SIG-M5 treated with dmso at 0.1 percent for 504 hours (cell line): ENCODE measurements at regions not wholly inside any gene's neighbourhood (a gene's known extent, or its start where the extent isn't known, plus 50 kb on each side); places are given as distances from the start of the nearest gene placed in this dataset.

Source experiments
- DNase-seq: peaks from one replicate; lab custom pipeline; 2025; ENCODE audit not compliant: unreplicated experiment; lab: John Stamatoyannopoulos, UW

GRCh38 chr7:130927062-130927461, 193.1 kb upstream of the KLF14 start:
- no peak for DNase-seq

GRCh38 chr7:130927564-130927963, 193.6 kb upstream of the KLF14 start:
- no peak for DNase-seq

GRCh38 chr7:130929896-130930659, 196.1 kb upstream of the KLF14 start:
- DNase-seq = no peak

- DNase-seq = no peak
These were observed 196.7 kb upstream of the KLF14 start for GRCh38 chr7:130930681-130931080.

DNA sequence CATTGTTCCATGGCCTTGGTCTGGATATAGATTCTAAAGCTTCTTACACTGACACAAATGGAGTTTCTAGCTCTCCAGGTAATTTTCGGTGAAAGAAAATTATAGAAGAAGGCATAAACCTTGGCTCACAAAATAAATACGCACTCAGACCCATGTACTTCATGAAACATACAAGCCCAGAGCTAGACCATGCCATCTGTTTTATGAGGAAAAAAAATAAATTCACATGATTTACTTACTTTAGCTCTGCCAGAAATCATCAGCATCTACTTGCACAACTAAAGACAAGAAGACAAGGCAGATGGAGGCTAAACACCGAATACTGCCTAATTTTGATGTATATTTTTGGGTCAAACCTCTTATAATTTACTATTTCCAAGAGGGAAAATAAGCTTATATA, 197.4 kb upstream of the KLF14 start:
- DNase-seq = no peak

DNA sequence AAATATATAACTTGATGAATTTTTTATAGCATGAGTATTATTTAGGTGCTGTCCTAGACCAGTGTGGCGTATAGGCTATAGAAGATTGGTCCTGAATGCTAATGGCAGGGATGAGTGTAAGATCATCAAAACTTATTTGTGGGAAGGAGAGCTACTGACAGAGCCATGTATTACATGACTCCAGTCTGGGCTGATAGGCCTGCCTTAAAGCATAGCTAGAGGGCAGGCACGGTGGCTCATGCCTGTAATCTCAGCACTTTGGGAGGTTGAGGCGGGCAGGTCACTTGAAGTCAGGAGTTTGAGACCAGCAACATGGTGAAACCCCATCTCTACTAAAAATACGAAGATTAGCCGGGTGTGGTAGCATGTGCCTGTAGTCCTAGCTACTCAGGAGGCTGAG, 198.1 kb upstream of the KLF14 start:
- no peak for DNase-seq

DNA sequence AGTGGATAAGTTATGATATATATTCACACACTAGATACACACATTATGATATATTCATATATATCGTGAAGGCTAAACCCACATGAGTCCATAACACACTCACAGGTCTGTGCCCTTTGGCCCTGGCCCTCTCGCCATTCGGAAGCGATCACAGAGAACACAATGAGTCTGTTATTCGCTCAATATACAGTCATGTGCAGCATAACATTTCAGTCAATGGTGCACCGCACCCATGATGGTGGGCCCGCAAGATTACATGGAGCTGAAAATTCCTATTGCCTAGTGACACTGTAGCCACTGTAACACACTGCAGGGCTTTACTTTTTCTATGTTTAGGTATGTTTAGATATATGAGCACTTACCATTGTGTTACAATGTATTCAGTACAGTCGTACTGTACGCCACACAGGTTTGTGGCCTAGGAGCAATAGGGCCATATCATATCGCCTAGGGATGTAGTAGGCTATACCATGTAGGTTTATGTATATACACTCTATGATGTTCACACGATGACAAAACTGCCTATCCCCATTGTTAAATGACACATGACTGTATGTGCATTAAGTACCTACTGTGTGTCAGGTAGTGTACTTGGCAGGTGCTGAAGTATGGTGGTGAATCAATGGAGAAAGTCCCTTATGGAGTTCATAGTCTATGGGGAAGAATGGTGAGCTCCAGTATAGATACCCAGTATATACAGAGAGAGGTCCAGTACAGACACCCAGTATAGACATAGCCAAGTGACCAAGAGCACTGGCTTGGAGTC, 198.8 kb upstream of the KLF14 start:
- DNase-seq = no peak

- no peak for DNase-seq
These were observed 199.9 kb upstream of the KLF14 start for GRCh38 chr7:130933919-130934318.

GRCh38 chr7:130935564-130936157, 201.7 kb upstream of the KLF14 start:
- no peak for DNase-seq

GRCh38 chr7:130936202-130936931, 202.4 kb upstream of the KLF14 start:
- DNase-seq = no peak

DNA sequence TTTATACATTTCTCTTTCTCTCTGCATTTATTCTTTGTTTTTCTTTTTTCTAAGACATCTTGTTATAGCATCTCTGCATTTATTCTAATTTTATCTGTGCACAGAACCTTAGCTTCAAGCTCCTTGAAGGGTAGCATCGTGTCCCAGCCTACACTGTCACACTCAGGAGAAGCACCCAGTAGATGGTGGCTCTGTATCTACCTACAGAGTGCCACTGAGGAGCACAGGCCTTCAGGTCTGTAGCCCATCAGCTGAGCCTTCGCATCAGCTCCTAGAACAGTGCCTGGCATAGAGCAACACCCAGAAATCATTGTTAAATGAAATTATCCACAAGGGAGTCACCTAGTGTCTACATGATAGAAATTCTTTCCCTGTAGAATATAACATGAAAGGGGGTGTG, 203.0 kb upstream of the KLF14 start:
- no peak for DNase-seq

GRCh38 chr7:130937830-130938229, 203.8 kb upstream of the KLF14 start:
- DNase-seq = no peak

- no peak for DNase-seq
These were observed 204.7 kb upstream of the KLF14 start for GRCh38 chr7:130938661-130939060.

DNA sequence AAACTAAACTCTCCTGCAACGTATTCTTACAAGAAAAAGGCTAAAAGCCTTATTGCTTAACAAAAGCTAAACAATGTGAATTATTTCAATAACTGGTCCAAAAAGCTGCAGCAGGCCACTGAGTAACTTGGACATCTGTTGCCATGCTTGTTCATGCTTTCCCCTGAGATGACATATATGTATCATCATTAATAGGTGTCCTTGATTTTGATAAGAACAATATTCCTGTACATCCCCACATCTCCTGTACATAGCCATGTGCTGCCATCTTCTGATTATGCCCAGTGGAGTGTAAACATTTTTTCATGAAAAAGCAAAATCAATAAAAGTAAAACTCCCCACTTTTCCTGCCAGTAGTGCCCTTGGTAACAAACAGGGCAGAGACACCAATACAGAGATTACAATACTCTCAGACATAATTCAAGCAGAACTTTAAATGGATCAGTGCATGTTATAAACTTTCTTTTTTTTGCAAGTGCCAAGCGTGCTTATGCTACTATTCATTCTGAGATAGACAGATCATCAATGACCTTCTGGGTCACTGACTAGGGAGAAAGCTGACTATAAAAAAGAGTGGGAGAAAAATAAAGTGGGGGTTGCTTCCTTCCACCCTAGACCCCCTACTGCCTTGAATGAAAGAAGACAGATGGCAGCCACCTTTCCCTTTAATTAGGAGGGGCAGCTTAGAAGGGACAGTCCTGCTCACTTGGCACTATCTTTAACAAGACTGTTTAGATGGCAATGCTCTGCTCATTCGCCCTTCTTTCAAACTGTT, 205.5 kb upstream of the KLF14 start:
- no peak for DNase-seq

DNA sequence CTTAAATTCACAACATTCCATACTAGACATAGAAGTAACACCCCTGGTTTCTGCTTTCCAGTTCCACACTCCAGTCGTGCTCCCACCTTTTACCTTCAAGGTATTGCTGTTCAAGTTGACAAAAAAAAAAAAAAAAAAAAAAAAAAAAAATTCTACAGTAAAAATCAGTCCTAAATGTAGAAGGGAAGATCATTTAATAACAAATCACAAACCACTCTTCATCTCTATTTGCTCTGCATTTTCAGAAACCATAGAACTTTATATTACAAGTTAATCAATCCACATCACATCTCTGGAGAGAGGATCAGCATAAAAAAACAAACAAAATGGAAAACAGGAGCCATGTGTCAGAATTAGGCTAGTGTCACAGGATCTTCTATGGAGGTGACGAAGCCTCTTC, 206.3 kb upstream of the KLF14 start:
- no peak for DNase-seq

DNA sequence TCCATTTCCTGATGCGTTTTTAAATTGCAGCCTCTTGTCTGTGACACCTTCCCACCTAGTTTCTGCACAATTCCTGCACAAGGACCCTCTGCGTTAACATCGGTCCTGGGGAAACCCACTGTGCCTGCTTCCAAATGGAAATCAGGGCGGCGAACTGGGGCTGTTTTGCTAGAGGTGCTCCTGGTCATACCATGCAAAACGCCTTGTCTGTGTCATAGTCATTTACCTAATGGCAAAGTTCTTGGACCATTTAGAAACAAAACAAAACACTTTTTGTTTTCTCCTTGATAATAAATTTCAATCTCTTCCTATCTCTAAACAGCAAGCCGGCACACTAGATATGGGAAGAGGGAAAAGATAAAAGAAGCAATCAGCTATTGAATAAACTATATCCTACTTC, 206.9 kb upstream of the KLF14 start:
- no peak for DNase-seq

DNA sequence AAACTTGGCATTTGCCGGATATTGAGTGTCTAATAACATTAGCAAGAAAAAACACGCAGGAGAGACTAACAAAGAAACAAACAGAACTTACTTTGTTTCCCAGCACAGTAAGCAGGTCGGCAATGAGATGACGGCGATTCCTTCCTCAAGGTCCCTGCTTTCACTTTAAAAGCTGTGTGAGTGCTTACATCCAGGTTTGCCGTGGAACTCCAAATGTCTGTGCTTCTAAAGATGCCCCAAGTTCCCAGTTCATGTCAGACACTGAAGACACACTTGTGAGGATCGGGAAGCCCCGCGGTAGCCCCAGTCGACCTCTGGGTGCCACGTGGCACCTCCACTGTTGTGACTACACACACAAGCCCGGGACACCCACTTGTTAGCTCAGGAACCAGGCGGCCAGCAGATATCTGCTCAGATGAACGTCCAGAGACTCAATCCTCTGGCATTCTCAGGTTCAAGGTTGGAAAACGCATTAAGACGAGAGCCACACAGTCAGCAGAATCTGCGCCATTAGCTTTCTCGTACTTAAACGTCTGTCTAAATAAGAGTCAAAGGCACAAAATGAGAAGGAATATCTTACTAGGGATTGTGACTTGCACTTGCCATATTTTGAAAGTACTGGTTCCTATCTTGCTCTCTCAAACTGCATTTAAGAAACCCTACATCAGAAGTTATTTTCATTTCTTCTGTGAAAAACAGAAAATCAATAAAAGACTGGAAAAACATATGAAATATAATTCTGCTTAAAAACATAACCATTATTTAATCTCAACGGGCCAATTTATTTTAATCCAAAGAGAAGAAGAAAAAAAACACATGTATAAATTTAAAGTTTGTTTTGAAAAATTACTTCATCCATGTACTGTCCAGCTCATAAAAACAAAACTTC, 207.6 kb upstream of the KLF14 start:
- DNase-seq = no peak

DNA sequence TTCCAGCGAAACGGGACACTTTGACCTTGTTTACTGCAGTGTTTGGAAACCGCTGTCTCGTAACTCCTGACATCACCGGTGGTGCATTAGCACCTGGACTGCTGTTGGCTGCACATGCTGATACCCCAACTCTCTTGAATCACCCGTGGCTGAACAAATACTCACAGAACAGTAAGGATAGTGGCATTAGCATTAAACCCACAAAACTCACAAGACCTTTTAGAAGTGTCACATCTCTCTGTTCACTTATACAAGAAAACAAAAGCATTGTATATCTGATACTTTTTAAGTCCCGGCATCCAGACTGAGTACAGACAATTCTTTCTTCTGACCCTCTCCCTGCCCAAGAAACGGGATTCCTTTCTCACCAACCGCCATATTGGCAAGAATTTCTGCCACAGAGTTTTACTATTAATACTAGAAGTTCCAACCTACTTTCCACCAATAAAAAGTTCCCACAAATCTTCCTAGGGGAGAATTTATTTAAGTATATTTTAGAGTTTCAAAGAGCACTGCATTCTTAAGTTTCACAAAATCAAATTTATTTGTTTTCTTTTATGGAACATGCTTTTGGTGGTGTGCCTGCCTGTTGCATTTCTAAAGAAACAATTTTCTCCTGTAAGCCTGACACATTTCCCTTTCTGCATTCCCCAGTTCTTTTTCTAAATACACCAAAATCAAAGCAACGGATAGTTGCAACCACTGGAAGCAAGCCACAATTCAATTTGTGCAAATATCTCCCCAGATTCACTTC, 208.4 kb upstream of the KLF14 start:
- no peak for DNase-seq

DNA sequence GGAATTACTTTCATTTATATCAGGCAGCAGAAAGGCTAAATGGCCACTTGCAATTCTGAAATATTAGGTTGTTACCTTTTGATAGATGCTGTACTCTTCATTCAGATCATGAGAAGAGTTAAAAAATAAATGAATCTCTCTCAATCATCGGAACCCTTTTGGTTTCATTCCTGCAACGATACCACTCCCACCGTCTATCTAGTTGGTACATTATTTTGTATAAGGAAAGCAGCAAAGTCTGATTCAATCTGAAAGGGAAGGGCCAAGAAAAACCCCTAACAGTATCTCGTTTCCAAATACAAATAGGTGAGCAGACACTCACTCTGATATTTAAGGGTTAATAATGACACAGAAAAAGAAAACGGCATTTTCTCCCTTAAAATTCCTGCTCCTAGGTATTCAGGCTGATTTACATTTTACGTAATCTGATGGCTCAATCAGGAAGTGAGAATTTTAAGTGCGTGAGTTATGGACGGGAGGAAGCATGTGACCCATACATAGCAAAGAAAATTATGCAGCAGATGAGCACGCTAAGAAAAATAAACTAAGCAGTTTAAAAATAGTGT, 209.4 kb upstream of the KLF14 start:
- DNase-seq = peak; percentile 47
